ENCODE measurements at regions not wholly inside any gene's neighbourhood (a gene's known extent, or its start where the extent isn't known, plus 50 kb on each side); places are given as distances from the start of the nearest gene placed in this dataset.

- TF ChIP-seq EP300 (IDR thresholded peaks at IDR 0.05) (no peak), POLR2A (IDR thresholded peaks at IDR 0.05) (no peak), POLR2AphosphoS5 (IDR thresholded peaks at IDR 0.05) (no peak), CTCF (IDR thresholded peaks at IDR 0.05) (no peak)
These were observed 859.1 kb upstream of the GOT2 start for GRCh38 chr16:59593194-59593661.

Data from upper lobe of left lung (tissue), 4 donors.